Adipocyte (in vitro differentiated cells): ENCODE measurements at regions not wholly inside any gene's neighbourhood (a gene's known extent, or its start where the extent isn't known, plus 50 kb on each side); places are given as distances from the start of the nearest gene placed in this dataset.

Source experiments
- DNase-seq: peaks from one replicate; pipeline ENCODE4 v3.0.0-alpha.2; 2015; ENCODE audit warnings: low read depth
- H3K27me3 ChIP-seq: replicated peaks from 2 replicates; pipeline ENCODE4 v1.7.0; 2013; ENCODE audit warnings: mild to moderate bottlenecking, low read length, moderate library complexity; ENCODE audit not compliant: control insufficient read depth, insufficient read depth
- H3K36me3 ChIP-seq: 2 replicates; pipeline ENCODE4 v1.7.0; 2013; ENCODE audit warnings: low read length, mild to moderate bottlenecking, moderate library complexity; ENCODE audit not compliant: control insufficient read depth, insufficient read depth, severe bottlenecking
- H3K4me1 ChIP-seq: 2 replicates; pipeline ENCODE4 v1.7.0; 2013; ENCODE audit warnings: mild to moderate bottlenecking, low read length, moderate library complexity; ENCODE audit not compliant: control insufficient read depth, insufficient read depth
- H3K4me3 ChIP-seq: 2 replicates; pipeline ENCODE4 v1.7.0; 2013; ENCODE audit warnings: mild to moderate bottlenecking, low read length, moderate library complexity
- H3K9ac ChIP-seq: 2 replicates; pipeline ENCODE4 v1.7.0; 2013; ENCODE audit warnings: mild to moderate bottlenecking, low read length, moderate library complexity
- H3K9me3 ChIP-seq: 2 replicates; pipeline ENCODE4 v1.7.0; 2013; ENCODE audit warnings: mild to moderate bottlenecking, low read length, moderate library complexity; ENCODE audit not compliant: control insufficient read depth

GRCh38 chr18:67337696-67338095 lies 178.8 kb downstream of the DSEL start:
- Histone ChIP-seq H3K4me1 (peaks cover 6% of the 10 kb centered on the region), H3K4me3 (no peak overlapping the region), H3K36me3 (no peaks in the 10 kb centered on the region), H3K9me3 (peaks cover 4% of the 10 kb centered on the region), H3K9ac (no peak overlapping the region), H3K27me3 (no peaks in the 10 kb centered on the region)
- no peak for DNase-seq

GRCh38 chr18:67331857-67332256 lies 184.7 kb downstream of the DSEL start:
- Histone ChIP-seq H3K4me3 (no peak overlapping the region), H3K27me3 (no peaks in the 10 kb centered on the region), H3K4me1 (peaks cover 18% of the 10 kb centered on the region), H3K9ac (no peak overlapping the region), H3K36me3 (no peaks in the 10 kb centered on the region), H3K9me3 (peaks cover 3% of the 10 kb centered on the region)
- peak; percentile 10 for DNase-seq

- Histone ChIP-seq H3K36me3 (no peaks in the 10 kb centered on the region), H3K27me3 (no peaks in the 10 kb centered on the region), H3K4me1 (peaks cover 6% of the 10 kb centered on the region), H3K9me3 (peaks cover 4% of the 10 kb centered on the region), H3K4me3 (no peak overlapping the region), H3K9ac (no peak overlapping the region)
- DNase-seq: no peak
Observed at GRCh38 chr18:67319109-67319508, 197.4 kb downstream of the DSEL start.

- no peak overlapping the region for H3K4me3 ChIP-seq
- H3K9ac ChIP-seq: peak overlapping the region; percentile 29
- no peaks in the 10 kb centered on the region for H3K36me3 ChIP-seq
- no peaks in the 10 kb centered on the region for H3K27me3 ChIP-seq
- peaks cover 6% of the 10 kb centered on the region for H3K4me1 ChIP-seq
- peak; percentile 59 for DNase-seq
- H3K9me3 ChIP-seq: peaks cover 4% of the 10 kb centered on the region
Observed at GRCh38 chr18:67318651-67319050, 197.9 kb downstream of the DSEL start.

GRCh38 chr18:67310826-67311225 lies 205.7 kb downstream of the DSEL start:
- H3K4me1 ChIP-seq: peaks cover 25% of the 10 kb centered on the region
- peak; percentile 57 for DNase-seq
- no peaks in the 10 kb centered on the region for H3K9me3 ChIP-seq
- H3K4me3 ChIP-seq: no peak overlapping the region
- H3K36me3 ChIP-seq: no peaks in the 10 kb centered on the region
- H3K27me3 ChIP-seq: no peaks in the 10 kb centered on the region
- peak overlapping the region; percentile 8 for H3K9ac ChIP-seq

- Histone ChIP-seq H3K9me3 (no peaks in the 10 kb centered on the region), H3K4me3 (no peak overlapping the region)
Observed at GRCh38 chr18:67308819-67309218, 207.7 kb downstream of the DSEL start.

GRCh38 chr18:67305466-67305865 lies 211.1 kb downstream of the DSEL start:
- H3K4me3 ChIP-seq: no peak overlapping the region
- no peak overlapping the region for H3K9ac ChIP-seq
- no peaks in the 10 kb centered on the region for H3K27me3 ChIP-seq
- no peak for DNase-seq
- peaks cover 18% of the 10 kb centered on the region for H3K4me1 ChIP-seq
- H3K9me3 ChIP-seq: no peaks in the 10 kb centered on the region
- no peaks in the 10 kb centered on the region for H3K36me3 ChIP-seq

More at GRCh38 chr18:67308819-67309218, 207.7 kb downstream of the DSEL start:
- no peak for DNase-seq
- Histone ChIP-seq H3K27me3 (no peaks in the 10 kb centered on the region), H3K36me3 (no peaks in the 10 kb centered on the region), H3K9ac (no peak overlapping the region), H3K4me1 (peaks cover 25% of the 10 kb centered on the region)

GRCh38 chr18:67302043-67302442 lies 214.5 kb downstream of the DSEL start:
- H3K36me3 ChIP-seq: no peaks in the 10 kb centered on the region
- no peaks in the 10 kb centered on the region for H3K9me3 ChIP-seq
- no peaks in the 10 kb centered on the region for H3K27me3 ChIP-seq
- H3K9ac ChIP-seq: peak overlapping the region; percentile 44
- peak; percentile 60 for DNase-seq
- H3K4me3 ChIP-seq: peak overlapping the region; percentile 64
- H3K4me1 ChIP-seq: peaks cover 5% of the 10 kb centered on the region

- no peaks in the 10 kb centered on the region for H3K36me3 ChIP-seq
- H3K4me3 ChIP-seq: peak overlapping the region; percentile 64
- no peaks in the 10 kb centered on the region for H3K9me3 ChIP-seq
- no peak for DNase-seq
- H3K4me1 ChIP-seq: peaks cover 5% of the 10 kb centered on the region
- peak overlapping the region; percentile 44 for H3K9ac ChIP-seq
- no peaks in the 10 kb centered on the region for H3K27me3 ChIP-seq
Observed at GRCh38 chr18:67301592-67301991, 214.9 kb downstream of the DSEL start.

- DNase-seq: no peak
- Histone ChIP-seq H3K9ac (no peak overlapping the region), H3K9me3 (no peaks in the 10 kb centered on the region), H3K36me3 (no peaks in the 10 kb centered on the region), H3K4me3 (no peak overlapping the region), H3K4me1 (peaks cover 5% of the 10 kb centered on the region), H3K27me3 (no peaks in the 10 kb centered on the region)
Observed at GRCh38 chr18:67300498-67300897, 216.0 kb downstream of the DSEL start.

- Histone ChIP-seq H3K4me1 (no peaks in the 10 kb centered on the region), H3K27me3 (no peaks in the 10 kb centered on the region), H3K36me3 (no peaks in the 10 kb centered on the region), H3K9me3 (no peaks in the 10 kb centered on the region), H3K9ac (no peak overlapping the region), H3K4me3 (no peak overlapping the region)
- DNase-seq: no peak
Observed at GRCh38 chr18:67292814-67293213, 223.7 kb downstream of the DSEL start.

GRCh38 chr18:67290421-67290820 lies 226.1 kb downstream of the DSEL start:
- Histone ChIP-seq H3K9me3 (no peaks in the 10 kb centered on the region), H3K27me3 (no peaks in the 10 kb centered on the region), H3K9ac (no peak overlapping the region), H3K4me1 (no peaks in the 10 kb centered on the region), H3K4me3 (no peak overlapping the region), H3K36me3 (no peaks in the 10 kb centered on the region)
- DNase-seq: peak; percentile 5
